Small intestine (tissue), 7 donors: ENCODE measurements at regions not wholly inside any gene's neighbourhood (a gene's known extent, or its start where the extent isn't known, plus 50 kb on each side); places are given as distances from the start of the nearest gene placed in this dataset.

Experiments
- DNase-seq, 2 donors: peaks; one replicate each; pipeline versions ENCODE4 v3.0.0 to v3.0.0-alpha.2; 2013
- FAIRE-seq: peaks from 2 replicates; lab custom pipeline; 2012; peaks lifted over from hg19 to GRCh38; lab: Jason Lieb, UNC
- H3K27ac ChIP-seq, 3 donors: one replicate each; pipeline ENCODE4 v1.5.1; 2013; ENCODE audit warnings: low read length in 2 of 3, mild to moderate bottlenecking in 2 of 3, control low read depth in 1 of 3, inconsistent platforms in 1 of 3, low read depth in 1 of 3, moderate library complexity in 1 of 3
- H3K27me3 ChIP-seq, 3 donors: one replicate each; pipeline ENCODE4 v1.6.1; 2013; ENCODE audit warnings: low read length in 3 of 3, inconsistent platforms in 1 of 3; ENCODE audit not compliant: control insufficient read depth in 3 of 3, insufficient read depth in 3 of 3
- H3K36me3 ChIP-seq, 3 donors: one replicate each; pipeline ENCODE4 v1.6.1; 2013; ENCODE audit warnings: low read length in 3 of 3, inconsistent platforms in 1 of 3, low read depth in 1 of 3, mild to moderate bottlenecking in 1 of 3, moderate library complexity in 1 of 3; ENCODE audit not compliant: control insufficient read depth in 3 of 3, insufficient read depth in 2 of 3
- H3K4me1 ChIP-seq, 3 donors: one replicate each; pipeline ENCODE4 v1.6.1; 2013; ENCODE audit warnings: low read length in 2 of 3, inconsistent platforms in 1 of 3, low read depth in 1 of 3, mild to moderate bottlenecking in 1 of 3, moderate library complexity in 1 of 3; ENCODE audit not compliant: control insufficient read depth in 3 of 3, insufficient read depth in 2 of 3
- H3K4me3 ChIP-seq, 3 donors: one replicate each; pipeline ENCODE4 v1.5.1; 2013; ENCODE audit warnings: low read length in 3 of 3, control low read depth in 1 of 3, inconsistent platforms in 1 of 3, low read depth in 1 of 3, mild to moderate bottlenecking in 1 of 3, moderate library complexity in 1 of 3
- H3K9me3 ChIP-seq, 2 donors: one replicate each; pipeline ENCODE4 v1.6.1; 2013; ENCODE audit warnings: low read depth in 1 of 2, low read length in 1 of 2; ENCODE audit not compliant: control insufficient read depth in 2 of 2, insufficient read depth in 1 of 2
- WGBS, 3 donors: extraction: QIAGEN DNeasy Blood & Tissue Kit; methylation state at CpG; one replicate each; pipeline ENCODE4 v1.1.7; 2013; 5-methylcytosine and 5-hydroxymethylcytosine counted together
- donor health status: healthy with polysubstance abuse.
- donor health status: control.
- donor health status: control.
- donor health status: Bipolar disorder and iron deficiency.
- donor health status: healthy.

- Histone ChIP-seq H3K4me1 (peaks cover 0 to 3% (median 0%) of the 10 kb centered on the region in 3 donors), H3K9me3 (no peaks in the 10 kb centered on the region), H3K27ac (no peak overlapping the region), H3K4me3 (no peak overlapping the region), H3K36me3 (no peaks in the 10 kb centered on the region), H3K27me3 (no peaks in the 10 kb centered on the region)
- no peak for FAIRE-seq
- DNase-seq = no peak
- WGBS, 3 donors = 64 to 90% (median 85%) methylated on average over 8 of the region's 8 CpGs
These were observed 188.4 kb upstream of the MAOA start for GRCh38 chrX:43467608-43468234.

- H3K9me3 ChIP-seq = no peaks in the 10 kb centered on the region
- H3K4me3 ChIP-seq = no peak overlapping the region
- WGBS, 3 donors = 65 to 86% (median 77%) methylated on average over 2 of the region's 2 CpGs
- H3K27ac ChIP-seq = peak overlapping the region in 1 of 3 donors; percentile 56
- DNase-seq = peak; percentile 7 to 31
- H3K4me1 ChIP-seq = peaks cover 0 to 3% (median 0%) of the 10 kb centered on the region in 3 donors
- FAIRE-seq = no peak
- H3K27me3 ChIP-seq = no peaks in the 10 kb centered on the region
- H3K36me3 ChIP-seq = no peaks in the 10 kb centered on the region
These were observed 186.6 kb upstream of the MAOA start for GRCh38 chrX:43469391-43470054.

- DNase-seq (no peak), FAIRE-seq (no peak)
- Histone ChIP-seq H3K4me3 (no peak overlapping the region), H3K27ac (no peak overlapping the region), H3K36me3 (no peaks in the 10 kb centered on the region), H3K27me3 (no peaks in the 10 kb centered on the region), H3K9me3 (no peaks in the 10 kb centered on the region), H3K4me1 (peaks cover 0 to 2% (median 0%) of the 10 kb centered on the region in 3 donors)
- WGBS, 3 donors = 30 to 74% (median 47%) methylated on average over 2 of the region's 2 CpGs
These were observed 181.8 kb upstream of the MAOA start for GRCh38 chrX:43474321-43474720.

- DNase-seq (no peak), FAIRE-seq (no peak)
- Histone ChIP-seq H3K27ac (no peak overlapping the region), H3K27me3 (no peaks in the 10 kb centered on the region), H3K4me3 (no peak overlapping the region), H3K36me3 (no peaks in the 10 kb centered on the region), H3K9me3 (no peaks in the 10 kb centered on the region), H3K4me1 (no peaks in the 10 kb centered on the region)
- 94 to 98% (median 95%) methylated on average over 3 of the region's 3 CpGs for WGBS, 3 donors
These were observed 177.0 kb upstream of the MAOA start for GRCh38 chrX:43479070-43479469.

GRCh38 chrX:43479850-43480249, 176.2 kb upstream of the MAOA start:
- no peak for DNase-seq
- Histone ChIP-seq H3K36me3 (no peaks in the 10 kb centered on the region), H3K27ac (no peak overlapping the region), H3K9me3 (no peaks in the 10 kb centered on the region), H3K27me3 (no peaks in the 10 kb centered on the region), H3K4me1 (no peaks in the 10 kb centered on the region), H3K4me3 (no peak overlapping the region)
- 56 to 73% (median 72%) methylated on average over 4 of the region's 4 CpGs for WGBS, 3 donors
- FAIRE-seq = no peak

GRCh38 chrX:43481576-43481975, 174.5 kb upstream of the MAOA start:
- no peaks in the 10 kb centered on the region for H3K9me3 ChIP-seq
- no peaks in the 10 kb centered on the region for H3K27me3 ChIP-seq
- no peak overlapping the region for H3K27ac ChIP-seq
- WGBS, 3 donors = 66 to 71% (median 71%) methylated on average over 5 of the region's 5 CpGs
- H3K36me3 ChIP-seq = no peaks in the 10 kb centered on the region
- H3K4me1 ChIP-seq = no peaks in the 10 kb centered on the region
- DNase-seq = no peak
- H3K4me3 ChIP-seq = no peak overlapping the region
- no peak for FAIRE-seq

- Histone ChIP-seq H3K9me3 (no peaks in the 10 kb centered on the region), H3K4me1 (no peaks in the 10 kb centered on the region), H3K27me3 (no peaks in the 10 kb centered on the region), H3K4me3 (no peak overlapping the region), H3K27ac (no peak overlapping the region), H3K36me3 (no peaks in the 10 kb centered on the region)
- FAIRE-seq (no peak), DNase-seq (no peak)
- 32 to 48% (median 36%) methylated on average over 3 of the region's 3 CpGs for WGBS, 3 donors
These were observed 162.3 kb upstream of the MAOA start for GRCh38 chrX:43493756-43494155.

GRCh38 chrX:43500246-43500645, 155.9 kb upstream of the MAOA start:
- no peaks in the 10 kb centered on the region for H3K36me3 ChIP-seq
- FAIRE-seq (no peak), DNase-seq (no peak)
- WGBS, 3 donors = 55 to 85% (median 82%) methylated on average over 1 of the region's 1 CpG
- no peaks in the 10 kb centered on the region for H3K9me3 ChIP-seq
- H3K27ac ChIP-seq = no peak overlapping the region
- H3K27me3 ChIP-seq = no peaks in the 10 kb centered on the region
- no peaks in the 10 kb centered on the region for H3K4me1 ChIP-seq
- no peak overlapping the region for H3K4me3 ChIP-seq
